Esophagus muscularis mucosa (tissue), 4 donors: ENCODE measurements at regions not wholly inside any gene's neighbourhood (a gene's known extent, or its start where the extent isn't known, plus 50 kb on each side); places are given as distances from the start of the nearest gene placed in this dataset.

Experiments used
- DNase-seq: peaks from one replicate; pipeline ENCODE4 v3.0.0-alpha.2; 2017; ENCODE audit errors: extremely low spot score
- H3K27ac ChIP-seq, 4 donors: fragments of 200-600 bp; sonication (generic); replicated peaks in 1 of 4; 1 replicate in 3 of 4; 2 replicates in 1 of 4; pipeline ENCODE4 v1.5.1; 2016 to 2019; ENCODE audit warnings: mild to moderate bottlenecking in 1 of 4
- H3K27me3 ChIP-seq, 4 donors: fragments of 200-600 bp; sonication (generic); one replicate each; pipeline versions ENCODE4 v1.5.1 to v1.6.0; 2016 to 2019
- H3K36me3 ChIP-seq, 4 donors: fragments of 200-600 bp; sonication (generic); one replicate each; pipeline ENCODE4 v1.5.1; 2016 to 2019
- H3K4me1 ChIP-seq, 4 donors: fragments of 200-600 bp; sonication (generic); one replicate each; pipeline ENCODE4 v1.5.1; 2016 to 2019
- H3K4me3 ChIP-seq, 4 donors: fragments of 200-600 bp; sonication (generic); 1 replicate in 2 of 4; 2 replicates in 2 of 4; pipeline ENCODE4 v1.5.1; 2016 to 2019; ENCODE audit warnings: mild to moderate bottlenecking in 4 of 4, moderate library complexity in 1 of 4
- H3K9me3 ChIP-seq, 4 donors: fragments of 200-600 bp; sonication (generic); 1 replicate in 3 of 4; 2 replicates in 1 of 4; pipeline ENCODE4 v1.5.1; 2016 to 2019
- CTCF ChIP-seq, 3 experiments: fragments of 200-600 bp in 2 of 3; fragments of 450-650 bp in 1 of 3; sonication (generic) in 2 of 3; IDR thresholded peaks; one replicate each; pipeline ENCODE4 v1.5.1; 2017 to 2019; ENCODE audit warnings: antibody characterized with exemption in 3 of 3, mild to moderate bottlenecking in 2 of 3, moderate library complexity in 1 of 3
- EP300 ChIP-seq: sonication (generic); formaldehyde crosslinking; IDR thresholded peaks from one replicate; pipeline ENCODE4 v1.6.1; 2017; ENCODE audit warnings: antibody characterized with exemption
- POLR2A ChIP-seq: fragments of 450-650 bp; IDR thresholded peaks from one replicate; pipeline ENCODE4 v1.6.1; 2017; ENCODE audit warnings: antibody characterized with exemption, moderate library complexity, mild to moderate bottlenecking, low read depth
- POLR2AphosphoS5 ChIP-seq, 2 donors: sonication (generic); formaldehyde crosslinking; IDR thresholded peaks; one replicate each; pipeline ENCODE4 v1.6.1; 2017; ENCODE audit warnings: antibody characterized with exemption in 2 of 2
- WGBS: methylation state at CpG from one replicate; pipeline ENCODE4 v1.1.5; 2018; 5-methylcytosine and 5-hydroxymethylcytosine counted together
- intact Hi-C: fragments of 100-400 bp; cut with DNase I; formaldehyde crosslinking; loops from one replicate; pipeline ENCODE4 v1.15.1; 2023

- Histone ChIP-seq H3K27ac (no peak overlapping the region), H3K9me3 (no peaks in the 10 kb centered on the region), H3K36me3 (no peaks in the 10 kb centered on the region), H3K27me3 (no peaks in the 10 kb centered on the region), H3K4me3 (no peak overlapping the region), H3K4me1 (no peaks in the 10 kb centered on the region)
- intact Hi-C loops: no loop called here
- TF ChIP-seq CTCF (IDR thresholded peaks at IDR 0.05): no peak
- TF ChIP-seq POLR2A: no peak
- no peak for TF ChIP-seq POLR2AphosphoS5 (IDR thresholded peaks at IDR 0.05)
- DNase-seq: no peak
- 89% methylated on average over 2 of the region's 2 CpGs for WGBS
Measured at GRCh38 chr16:76164970-76165558, 112.1 kb upstream of the CNTNAP4 start.

GRCh38 chr16:76175718-76176117 is 101.5 kb upstream of the CNTNAP4 start:
- WGBS: 70% methylated on average over 3 of the region's 3 CpGs
- TF ChIP-seq EP300 (no peak), CTCF (IDR thresholded peaks at IDR 0.05) (no peak), POLR2AphosphoS5 (IDR thresholded peaks at IDR 0.05) (no peak), POLR2A (no peak)
- Histone ChIP-seq H3K27ac (no peak overlapping the region), H3K9me3 (peaks cover 0 to 8% (median 5%) of the 10 kb centered on the region in 4 donors), H3K36me3 (no peaks in the 10 kb centered on the region), H3K27me3 (no peaks in the 10 kb centered on the region), H3K4me1 (no peaks in the 10 kb centered on the region), H3K4me3 (no peak overlapping the region)
- intact Hi-C loops: no loop called here
- no peak for DNase-seq

GRCh38 chr16:76176153-76176552 is 101.0 kb upstream of the CNTNAP4 start:
- TF ChIP-seq EP300 (no peak), POLR2AphosphoS5 (IDR thresholded peaks at IDR 0.05) (no peak), POLR2A (no peak), CTCF (IDR thresholded peaks at IDR 0.05) (no peak)
- no peak for DNase-seq
- intact Hi-C loops: no loop called here
- 62% methylated on average over 4 of the region's 4 CpGs for WGBS
- Histone ChIP-seq H3K36me3 (no peaks in the 10 kb centered on the region), H3K27ac (no peak overlapping the region), H3K4me3 (no peak overlapping the region), H3K27me3 (no peaks in the 10 kb centered on the region), H3K9me3 (peaks cover 0 to 8% (median 5%) of the 10 kb centered on the region in 4 donors), H3K4me1 (no peaks in the 10 kb centered on the region)

GRCh38 chr16:76176616-76177015 is 100.6 kb upstream of the CNTNAP4 start:
- Histone ChIP-seq H3K36me3 (no peaks in the 10 kb centered on the region), H3K27me3 (no peaks in the 10 kb centered on the region), H3K9me3 (peaks cover 0 to 7% (median 5%) of the 10 kb centered on the region in 4 donors), H3K27ac (no peak overlapping the region), H3K4me3 (no peak overlapping the region), H3K4me1 (no peaks in the 10 kb centered on the region)
- intact Hi-C loops: no loop called here
- TF ChIP-seq CTCF (IDR thresholded peaks at IDR 0.05) (no peak), EP300 (no peak)
- no peak for DNase-seq
- WGBS: 81% methylated on average over 4 of the region's 4 CpGs

- H3K27ac ChIP-seq: no peak overlapping the region
- intact Hi-C loops: no loop called here
- TF ChIP-seq POLR2AphosphoS5 (IDR thresholded peaks at IDR 0.05): no peak
- no peak for TF ChIP-seq CTCF (IDR thresholded peaks at IDR 0.05)
- no peak for TF ChIP-seq EP300
- no peak for TF ChIP-seq POLR2A
- H3K4me1 ChIP-seq: peaks cover 0 to 8% (median 0%) of the 10 kb centered on the region in 4 donors
- no peak for DNase-seq
- no peaks in the 10 kb centered on the region for H3K36me3 ChIP-seq
- no peaks in the 10 kb centered on the region for H3K27me3 ChIP-seq
- peaks cover 0 to 3% (median 0%) of the 10 kb centered on the region in 4 donors for H3K9me3 ChIP-seq
- WGBS: 48% methylated on average over 3 of the region's 3 CpGs
- no peak overlapping the region for H3K4me3 ChIP-seq
Measured at GRCh38 chr16:76182041-76182635, 95.1 kb upstream of the CNTNAP4 start.
